ENCODE measurements at regions not wholly inside any gene's neighbourhood (a gene's known extent, or its start where the extent isn't known, plus 50 kb on each side); places are given as distances from the start of the nearest gene placed in this dataset.

DNA sequence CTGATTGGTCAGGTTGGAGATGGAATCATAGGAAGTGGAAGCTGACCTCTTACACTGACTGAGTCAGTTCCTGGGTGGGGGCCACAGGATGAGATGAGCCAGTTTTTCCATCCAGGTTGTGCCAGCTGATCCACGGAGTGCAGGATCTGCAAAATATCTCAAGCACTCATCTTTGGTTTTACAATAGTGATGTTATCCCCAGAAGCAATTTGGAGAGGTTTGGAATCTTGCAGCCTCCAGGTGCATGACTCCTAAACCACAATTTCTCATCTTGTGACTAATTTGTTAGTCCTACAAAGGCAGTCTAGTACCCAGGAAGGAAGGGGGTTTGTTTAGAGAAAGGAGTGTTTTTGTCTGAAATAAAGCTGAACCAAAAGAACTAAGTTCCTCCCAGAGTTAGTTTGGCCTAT, 212.8 kb downstream of the SLITRK6 start:
- Histone ChIP-seq H3K27me3 (no peaks in the 10 kb centered on the region), H3K4me3 (ENCODE audit: low read depth, low read length) (no peak overlapping the region), H3K9me3 (no peaks in the 10 kb centered on the region), H3K36me3 (no peaks in the 10 kb centered on the region), H3K4me1 (no peaks in the 10 kb centered on the region; the same call in 1 of the 2 replicates)
- TF ChIP-seq, protein P1, sequence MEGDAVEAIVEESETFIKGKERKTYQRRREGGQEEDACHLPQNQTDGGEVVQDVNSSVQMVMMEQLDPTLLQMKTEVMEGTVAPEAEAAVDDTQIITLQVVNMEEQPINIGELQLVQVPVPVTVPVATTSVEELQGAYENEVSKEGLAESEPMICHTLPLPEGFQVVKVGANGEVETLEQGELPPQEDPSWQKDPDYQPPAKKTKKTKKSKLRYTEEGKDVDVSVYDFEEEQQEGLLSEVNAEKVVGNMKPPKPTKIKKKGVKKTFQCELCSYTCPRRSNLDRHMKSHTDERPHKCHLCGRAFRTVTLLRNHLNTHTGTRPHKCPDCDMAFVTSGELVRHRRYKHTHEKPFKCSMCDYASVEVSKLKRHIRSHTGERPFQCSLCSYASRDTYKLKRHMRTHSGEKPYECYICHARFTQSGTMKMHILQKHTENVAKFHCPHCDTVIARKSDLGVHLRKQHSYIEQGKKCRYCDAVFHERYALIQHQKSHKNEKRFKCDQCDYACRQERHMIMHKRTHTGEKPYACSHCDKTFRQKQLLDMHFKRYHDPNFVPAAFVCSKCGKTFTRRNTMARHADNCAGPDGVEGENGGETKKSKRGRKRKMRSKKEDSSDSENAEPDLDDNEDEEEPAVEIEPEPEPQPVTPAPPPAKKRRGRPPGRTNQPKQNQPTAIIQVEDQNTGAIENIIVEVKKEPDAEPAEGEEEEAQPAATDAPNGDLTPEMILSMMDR (IDR thresholded peaks at IDR 0.05; ENCODE audit: low read depth, low read length) = no peak
- no peak for DNase-seq

DNA sequence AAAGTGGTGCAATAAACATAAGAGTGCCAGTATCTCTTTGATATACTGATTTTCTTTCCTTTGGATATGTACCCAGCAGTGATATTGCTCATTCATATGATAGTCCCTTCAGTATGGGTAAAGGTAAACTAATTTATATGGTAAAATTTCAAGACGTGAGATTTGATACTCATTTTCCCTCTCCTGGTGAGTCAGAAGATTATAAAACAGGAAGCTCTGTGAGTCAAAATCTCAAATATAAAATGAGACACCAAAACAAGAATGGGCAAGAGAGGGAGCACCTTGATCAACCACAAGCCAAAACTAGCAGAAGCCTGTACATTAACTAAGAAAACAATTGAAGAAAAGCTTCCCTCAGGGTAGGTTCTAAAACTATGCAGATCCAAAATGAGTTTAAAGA, 216.3 kb downstream of the SLITRK6 start:
- H3K4me3 ChIP-seq (ENCODE audit: low read depth, low read length) = no peak overlapping the region

DNA sequence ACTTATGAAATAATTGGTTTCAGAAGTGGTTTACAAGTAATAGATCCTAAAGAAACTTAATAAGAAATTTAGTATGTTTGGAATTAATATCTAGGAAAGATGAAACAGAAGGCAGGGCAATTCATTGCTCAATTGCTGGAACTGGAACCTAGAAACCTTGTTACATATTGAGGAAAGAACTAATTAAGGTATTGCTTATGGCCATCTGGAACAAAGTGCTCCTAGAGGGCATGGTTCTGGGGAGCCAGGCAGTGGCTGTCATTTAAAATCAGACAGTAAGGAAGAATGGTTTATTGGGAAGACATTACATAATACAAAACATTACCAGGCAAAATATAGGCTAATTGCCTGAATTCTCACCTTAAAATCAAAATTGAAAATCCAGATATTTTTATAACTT, 224.1 kb downstream of the SLITRK6 start:
- no peaks in the 10 kb centered on the region; the same call in 1 of the 2 replicates for H3K4me1 ChIP-seq
- TF ChIP-seq, protein P1 (IDR thresholded peaks at IDR 0.05; ENCODE audit: low read depth, low read length) = no peak
- H3K4me3 ChIP-seq (ENCODE audit: low read depth, low read length) = no peak overlapping the region
- DNase-seq = peak; percentile 49
- no peaks in the 10 kb centered on the region for H3K27me3 ChIP-seq
- H3K36me3 ChIP-seq = no peaks in the 10 kb centered on the region
- H3K9me3 ChIP-seq = no peaks in the 10 kb centered on the region

More for the DNA sequence above, 216.3 kb downstream of the SLITRK6 start:
- no peaks in the 10 kb centered on the region; the same call in 1 of the 2 replicates for H3K4me1 ChIP-seq
- no peak for DNase-seq
- H3K9me3 ChIP-seq = no peaks in the 10 kb centered on the region
- H3K27me3 ChIP-seq = no peaks in the 10 kb centered on the region
- TF ChIP-seq, protein P1 (IDR thresholded peaks at IDR 0.05; ENCODE audit: low read depth, low read length) = no peak
- H3K36me3 ChIP-seq = no peaks in the 10 kb centered on the region

DNA sequence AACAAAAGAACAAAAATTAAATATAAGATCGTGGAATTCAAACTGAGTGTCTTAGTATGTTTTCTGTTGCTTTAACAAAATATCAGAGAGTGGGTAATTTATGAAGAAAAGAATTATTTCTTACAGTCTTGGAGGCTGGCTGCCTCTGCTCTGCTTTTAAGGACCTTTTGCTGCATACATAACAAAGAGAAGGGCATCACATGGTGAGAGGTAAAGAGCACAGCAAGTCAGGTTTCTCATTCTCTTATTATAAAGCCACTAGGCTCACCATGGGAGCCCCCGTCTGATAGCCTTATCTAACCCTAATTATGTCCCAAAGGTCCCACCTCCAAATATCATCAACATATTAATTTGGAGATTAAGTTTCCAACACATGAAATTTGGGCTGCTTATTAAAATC, 231.3 kb downstream of the SLITRK6 start:
- Histone ChIP-seq H3K9me3 (no peaks in the 10 kb centered on the region), H3K4me3 (ENCODE audit: low read depth, low read length) (no peak overlapping the region), H3K4me1 (no peaks in the 10 kb centered on the region), H3K27me3 (no peaks in the 10 kb centered on the region), H3K36me3 (no peaks in the 10 kb centered on the region)
- no peak for DNase-seq
- TF ChIP-seq, protein P1 (IDR thresholded peaks at IDR 0.05; ENCODE audit: low read depth, low read length) = no peak

DNA sequence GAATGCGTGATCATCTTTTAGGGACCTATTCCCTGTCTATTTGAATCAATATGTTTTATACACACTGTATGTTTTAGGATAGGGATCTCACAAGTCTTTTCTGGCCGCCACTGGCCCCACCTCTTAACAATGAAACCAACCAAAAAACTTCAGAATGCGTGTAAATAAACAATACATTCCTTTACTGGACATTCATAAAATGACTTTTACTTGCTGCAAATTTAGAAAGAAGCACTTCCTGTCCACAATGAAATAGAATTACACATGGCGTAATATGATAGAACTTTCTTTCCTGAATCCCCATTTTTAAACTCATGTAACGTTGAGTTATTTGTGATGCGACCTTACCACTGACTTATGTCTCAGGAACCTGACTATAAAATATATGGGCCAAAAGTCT, 233.6 kb downstream of the SLITRK6 start:
- no peaks in the 10 kb centered on the region for H3K36me3 ChIP-seq
- H3K27me3 ChIP-seq = no peaks in the 10 kb centered on the region
- DNase-seq = no peak
- TF ChIP-seq, protein P1 (IDR thresholded peaks at IDR 0.05; ENCODE audit: low read depth, low read length) = no peak
- H3K4me1 ChIP-seq = no peaks in the 10 kb centered on the region
- no peak overlapping the region for H3K4me3 ChIP-seq (ENCODE audit: low read depth, low read length)
- H3K9me3 ChIP-seq = no peaks in the 10 kb centered on the region

DNA sequence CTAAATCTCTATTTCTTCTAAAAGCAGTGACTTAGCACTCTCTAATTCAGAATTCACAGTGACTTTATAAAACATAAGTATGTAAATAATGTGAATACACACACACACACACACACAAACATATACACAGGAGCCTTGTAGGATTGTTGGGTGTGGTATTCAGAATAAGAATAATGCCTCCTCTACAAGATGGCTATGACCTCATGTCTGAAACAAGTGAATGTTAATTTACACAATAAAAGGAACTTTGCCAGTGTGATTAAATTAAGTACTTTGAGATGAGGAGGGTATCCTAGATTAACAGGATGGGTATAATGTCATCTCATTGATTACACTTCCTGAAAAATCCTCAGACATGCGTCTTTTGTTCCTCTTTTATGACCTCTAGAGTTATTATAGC, 234.6 kb downstream of the SLITRK6 start:
- no peak for DNase-seq
- TF ChIP-seq, protein P1 (IDR thresholded peaks at IDR 0.05; ENCODE audit: low read depth, low read length) = no peak
- Histone ChIP-seq H3K9me3 (no peaks in the 10 kb centered on the region), H3K4me3 (ENCODE audit: low read depth, low read length) (no peak overlapping the region), H3K36me3 (no peaks in the 10 kb centered on the region), H3K4me1 (no peaks in the 10 kb centered on the region), H3K27me3 (no peaks in the 10 kb centered on the region)

Data from BE2C (cell line).